ENCODE measurements at regions not wholly inside any gene's neighbourhood (a gene's known extent, or its start where the extent isn't known, plus 50 kb on each side); places are given as distances from the start of the nearest gene placed in this dataset.

DNA sequence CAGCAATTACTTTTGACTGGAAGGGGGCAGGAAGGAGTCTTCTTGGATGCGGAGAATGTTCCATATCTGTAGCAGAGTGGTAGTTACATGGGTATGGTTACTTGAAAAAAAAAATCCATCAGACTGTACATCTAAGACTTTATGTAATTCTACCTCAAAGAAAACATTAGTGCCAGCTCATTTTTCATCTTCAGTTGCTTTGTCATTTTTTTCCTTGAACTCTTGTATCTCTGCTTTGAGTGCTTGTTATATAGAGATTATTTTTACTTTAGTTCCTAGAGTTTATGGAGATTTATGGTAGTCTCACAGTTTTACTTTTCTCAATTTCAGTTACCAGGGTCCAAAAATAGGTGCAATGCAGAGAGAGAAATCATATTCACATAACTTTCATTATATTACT lies 60.0 kb upstream of the ITSN2 start:
- Histone ChIP-seq H2BK20ac (ENCODE audit: low read depth, low read length) (no peak overlapping the region), H4K20me1 (ENCODE audit: insufficient read depth, low read length) (no peaks in the 10 kb centered on the region), H3K36me3 (ENCODE audit: control insufficient read depth, insufficient read depth, low read length) (no peaks in the 10 kb centered on the region), H3K18ac (ENCODE audit: low read depth, low read length) (no peak overlapping the region), H3K9ac (ENCODE audit: low read depth, low read length) (no peak overlapping the region), H4K5ac (ENCODE audit: low read depth, low read length) (no peak overlapping the region), H3K9me3 (ENCODE audit: control insufficient read depth, insufficient read depth, low read length) (no peaks in the 10 kb centered on the region), H4K8ac (ENCODE audit: low read depth in 2 of 2, low read length in 2 of 2) (no peak overlapping the region), H3K4me2 (ENCODE audit: low read depth, low read length) (no peak overlapping the region), H3K56ac (ENCODE audit: extremely low read depth, insufficient read depth, low read length) (no peak overlapping the region), H3K4me3 (ENCODE audit: insufficient read depth, low read depth, low read length) (no peak overlapping the region), H3K23ac (ENCODE audit: low read depth, low read length) (no peak overlapping the region), H3K14ac (replicated peaks; ENCODE audit: low read depth, low read length) (no peak overlapping the region), H4K91ac (ENCODE audit: insufficient read depth, low read depth, low read length) (no peak overlapping the region), H2BK120ac (ENCODE audit: low read depth, low read length) (no peak overlapping the region), H2BK5ac (ENCODE audit: low read depth, low read length, poor library complexity, severe bottlenecking) (no peak overlapping the region), H2AK5ac (ENCODE audit: low read depth, low read length) (no peak overlapping the region), H3K9me1 (ENCODE audit: insufficient read depth, low read length) (no peaks in the 10 kb centered on the region), H3K4ac (ENCODE audit: low read depth, low read length) (no peak overlapping the region), H3K79me1 (ENCODE audit: low read depth in 1 of 2, low read length in 2 of 2) (no peaks in the 10 kb centered on the region), H3K27me3 (ENCODE audit: control insufficient read depth, insufficient read depth, low read length) (peaks cover 7% of the 10 kb centered on the region), H2AK9ac (replicated peaks; ENCODE audit: low read depth, low read length, poor library complexity) (no peak overlapping the region), H2BK15ac (ENCODE audit: low read depth, low read length) (no peak overlapping the region), H2AFZ (replicated peaks; ENCODE audit: low read length, poor library complexity) (no peak overlapping the region), H3K4me1 (ENCODE audit: control insufficient read depth, insufficient read depth, low read length) (no peaks in the 10 kb centered on the region), H3K27ac (ENCODE audit: insufficient read depth, low read length) (no peak overlapping the region)
- ATAC-seq (ENCODE audit: low read depth) (no peak), DNase-seq (no peak)
- intact Hi-C loops (cut with micrococcal nuclease) (loop anchor here (5.0 kb wide), 2 partner anchors 72 to 192 kb away; partner anchors contain the start of gene NCOA1), in situ Hi-C loops (cut with MboI; ENCODE audit: low sequenced_read_pairs) (loop anchor here (25.0 kb wide), 1 partner anchor 717 kb away; no protein-coding TSS in a partner anchor), dilution Hi-C loops (cut with HindIII; ENCODE audit: low sequenced_read_pairs, unreplicated experiment) (no loop called here)
- TF ChIP-seq, protein P1, sequence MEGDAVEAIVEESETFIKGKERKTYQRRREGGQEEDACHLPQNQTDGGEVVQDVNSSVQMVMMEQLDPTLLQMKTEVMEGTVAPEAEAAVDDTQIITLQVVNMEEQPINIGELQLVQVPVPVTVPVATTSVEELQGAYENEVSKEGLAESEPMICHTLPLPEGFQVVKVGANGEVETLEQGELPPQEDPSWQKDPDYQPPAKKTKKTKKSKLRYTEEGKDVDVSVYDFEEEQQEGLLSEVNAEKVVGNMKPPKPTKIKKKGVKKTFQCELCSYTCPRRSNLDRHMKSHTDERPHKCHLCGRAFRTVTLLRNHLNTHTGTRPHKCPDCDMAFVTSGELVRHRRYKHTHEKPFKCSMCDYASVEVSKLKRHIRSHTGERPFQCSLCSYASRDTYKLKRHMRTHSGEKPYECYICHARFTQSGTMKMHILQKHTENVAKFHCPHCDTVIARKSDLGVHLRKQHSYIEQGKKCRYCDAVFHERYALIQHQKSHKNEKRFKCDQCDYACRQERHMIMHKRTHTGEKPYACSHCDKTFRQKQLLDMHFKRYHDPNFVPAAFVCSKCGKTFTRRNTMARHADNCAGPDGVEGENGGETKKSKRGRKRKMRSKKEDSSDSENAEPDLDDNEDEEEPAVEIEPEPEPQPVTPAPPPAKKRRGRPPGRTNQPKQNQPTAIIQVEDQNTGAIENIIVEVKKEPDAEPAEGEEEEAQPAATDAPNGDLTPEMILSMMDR (conservative IDR thresholded peaks at IDR 0.05; ENCODE audit: low read depth, low read length): no peak
- TF ChIP-seq MAZ (IDR thresholded peaks at IDR 0.05; ENCODE audit: borderline replicate concordance, low read depth, low read length) (no peak), NFE2L2 (IDR thresholded peaks at IDR 0.05; ENCODE audit: low read depth, low read length) (no peak), BHLHE40 (IDR thresholded peaks at IDR 0.05; ENCODE audit: low read depth, low read length) (no peak)
- TF ChIP-seq, protein P2, sequence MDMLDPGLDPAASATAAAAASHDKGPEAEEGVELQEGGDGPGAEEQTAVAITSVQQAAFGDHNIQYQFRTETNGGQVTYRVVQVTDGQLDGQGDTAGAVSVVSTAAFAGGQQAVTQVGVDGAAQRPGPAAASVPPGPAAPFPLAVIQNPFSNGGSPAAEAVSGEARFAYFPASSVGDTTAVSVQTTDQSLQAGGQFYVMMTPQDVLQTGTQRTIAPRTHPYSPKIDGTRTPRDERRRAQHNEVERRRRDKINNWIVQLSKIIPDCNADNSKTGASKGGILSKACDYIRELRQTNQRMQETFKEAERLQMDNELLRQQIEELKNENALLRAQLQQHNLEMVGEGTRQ (IDR thresholded peaks at IDR 0.05; ENCODE audit: low read depth, low read length): no peak
- TF ChIP-seq, protein P3, sequence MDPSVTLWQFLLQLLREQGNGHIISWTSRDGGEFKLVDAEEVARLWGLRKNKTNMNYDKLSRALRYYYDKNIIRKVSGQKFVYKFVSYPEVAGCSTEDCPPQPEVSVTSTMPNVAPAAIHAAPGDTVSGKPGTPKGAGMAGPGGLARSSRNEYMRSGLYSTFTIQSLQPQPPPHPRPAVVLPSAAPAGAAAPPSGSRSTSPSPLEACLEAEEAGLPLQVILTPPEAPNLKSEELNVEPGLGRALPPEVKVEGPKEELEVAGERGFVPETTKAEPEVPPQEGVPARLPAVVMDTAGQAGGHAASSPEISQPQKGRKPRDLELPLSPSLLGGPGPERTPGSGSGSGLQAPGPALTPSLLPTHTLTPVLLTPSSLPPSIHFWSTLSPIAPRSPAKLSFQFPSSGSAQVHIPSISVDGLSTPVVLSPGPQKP (IDR thresholded peaks at IDR 0.05; ENCODE audit: borderline replicate concordance, low read depth, low read length): no peak
- no CpG with 5 or more reads among the region's 1 CpG for WGBS, 2 experiments (ENCODE audit: extremely low coverage in 2 of 2, insufficient read length in 1 of 2)
- no TSS peak for BruUV-seq (replicated peaks)
- ChIA-PET CTCF (interaction anchor here (1.0 kb wide), 1 partner anchor 372 kb away, joined by 3 read pairs; no protein-coding TSS in a partner anchor), POLR2A (ENCODE audit: unreplicated experiment) (no interaction called here)

Data from IMR-90 (cell line).